HG03045 (cell line): ENCODE measurements at regions not wholly inside any gene's neighbourhood (a gene's known extent, or its start where the extent isn't known, plus 50 kb on each side); places are given as distances from the start of the nearest gene placed in this dataset.
"Not testable (repeated sequence)": the region's sequence is repeated elsewhere in the genome, so short reads cannot be mapped to it uniquely, and the experiment has no call there.

Source experiments
- ATAC-seq: cut with Tn5 transposase; IDR thresholded peaks from one replicate; pipeline ENCODE4 v1.9.1; 2021; ENCODE audit warnings: mild to moderate bottlenecking, moderate library complexity; ENCODE audit not compliant: unreplicated experiment

DNA sequence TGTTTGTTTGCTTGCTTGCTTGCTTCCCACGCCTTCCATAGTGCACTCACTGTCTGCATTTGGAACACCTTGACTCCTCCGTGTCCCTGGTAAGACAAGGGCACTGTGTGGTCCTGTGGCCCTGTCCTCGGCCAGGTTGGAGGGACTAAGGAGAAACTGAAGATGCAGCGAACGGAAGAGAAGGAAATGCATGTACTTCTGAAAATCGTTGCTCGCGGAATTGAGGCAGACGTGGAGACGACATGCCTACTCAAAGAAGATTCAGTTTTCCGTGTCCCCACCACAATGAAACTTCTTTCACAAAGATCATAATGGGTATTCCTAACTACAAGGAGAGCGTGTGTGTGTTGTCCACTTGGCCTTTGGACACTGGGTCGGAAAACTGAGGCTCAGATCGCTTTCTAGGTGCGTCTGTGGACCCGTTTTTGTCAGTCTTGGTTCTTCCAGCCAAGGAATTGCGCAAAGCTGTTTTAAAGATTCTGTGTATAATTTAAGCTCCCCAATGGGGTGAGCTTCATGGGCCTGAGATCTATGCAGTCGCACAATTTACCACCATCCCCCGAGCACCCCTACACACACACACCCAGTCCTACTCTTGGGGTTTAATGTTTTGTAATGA lies 120.4 kb upstream of the ZNF184 start:
- no peak for ATAC-seq

DNA sequence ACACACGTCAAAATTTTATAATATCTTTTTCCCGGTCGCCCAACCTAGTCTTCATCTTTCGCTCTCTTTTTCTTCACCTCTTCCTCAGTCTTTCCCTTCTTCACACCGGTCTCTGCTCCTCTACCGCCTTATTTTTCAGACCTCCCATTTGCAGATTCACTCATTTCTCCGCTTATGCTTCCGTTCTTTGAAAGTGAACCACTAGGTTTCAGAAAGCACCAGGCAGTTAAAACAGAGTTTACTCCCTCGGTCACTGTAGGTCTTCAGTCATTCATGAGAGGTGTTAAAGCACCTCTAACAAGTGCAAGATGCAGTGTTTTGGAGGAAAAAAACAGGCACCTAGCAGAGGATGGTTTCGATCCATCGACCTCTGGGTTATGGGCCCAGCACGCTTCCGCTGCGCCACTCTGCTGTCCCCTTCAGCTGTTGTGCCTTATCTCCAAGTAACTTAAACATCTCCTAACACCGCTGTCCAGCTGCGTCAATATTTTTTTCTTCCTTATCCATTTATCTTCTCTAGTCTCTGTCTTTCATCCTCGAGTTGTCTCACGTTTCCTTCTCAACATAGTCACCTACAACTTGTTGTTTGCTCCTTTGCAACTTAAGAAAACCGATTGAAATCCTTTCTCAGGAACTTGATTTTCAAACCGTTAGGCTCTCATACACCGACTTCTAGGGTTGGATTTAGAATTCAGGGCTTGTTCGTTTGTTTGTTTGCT lies 119.7 kb upstream of the ZNF184 start:
- peak; percentile 90 for ATAC-seq

- ATAC-seq: peak; percentile 36
These were observed 119.0 kb upstream of the ZNF184 start for GRCh38 chr6:27591699-27592480.

GRCh38 chr6:27585316-27585715 lies 112.4 kb upstream of the ZNF184 start:
- not testable (repeated sequence) for ATAC-seq

DNA sequence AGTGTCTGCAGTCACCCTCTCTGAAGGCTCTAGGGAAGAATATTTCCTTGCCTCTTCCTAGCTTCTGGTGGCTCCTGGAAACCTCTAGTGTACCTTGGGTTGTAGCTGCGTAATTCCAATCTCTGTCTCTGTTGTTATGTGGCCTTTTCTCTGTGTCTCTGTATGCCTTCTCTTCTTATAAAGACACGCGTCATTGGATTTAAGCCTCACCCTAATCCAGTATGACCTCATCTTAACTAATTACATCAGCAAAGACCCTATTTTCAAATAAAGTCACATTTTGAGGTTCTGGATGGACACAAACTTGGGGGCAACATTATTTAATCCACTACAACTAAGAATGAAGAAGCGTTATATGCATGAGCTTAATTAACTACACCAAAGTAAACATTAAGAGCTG lies 111.4 kb upstream of the ZNF184 start:
- ATAC-seq: no peak

GRCh38 chr6:27582928-27583725 lies 110.2 kb upstream of the ZNF184 start:
- ATAC-seq: no peak

DNA sequence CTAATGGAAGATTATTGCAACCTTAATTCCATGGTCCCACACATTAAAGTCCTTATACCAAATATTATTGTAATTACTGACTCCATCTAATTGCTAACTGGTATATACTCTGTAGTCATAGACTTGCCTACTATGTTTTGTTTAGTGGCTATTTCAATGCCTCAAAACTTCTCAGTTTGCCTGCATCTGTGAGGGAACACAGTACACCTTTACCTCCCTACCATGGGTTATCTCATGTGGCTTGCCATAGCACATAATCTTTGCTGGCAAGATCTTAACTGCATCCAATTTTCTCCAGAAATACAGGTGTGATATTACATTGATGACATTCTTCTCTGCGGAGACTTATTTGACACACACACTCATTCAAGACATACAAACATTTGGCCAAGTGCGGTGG lies 107.1 kb upstream of the ZNF184 start:
- ATAC-seq: no peak

DNA sequence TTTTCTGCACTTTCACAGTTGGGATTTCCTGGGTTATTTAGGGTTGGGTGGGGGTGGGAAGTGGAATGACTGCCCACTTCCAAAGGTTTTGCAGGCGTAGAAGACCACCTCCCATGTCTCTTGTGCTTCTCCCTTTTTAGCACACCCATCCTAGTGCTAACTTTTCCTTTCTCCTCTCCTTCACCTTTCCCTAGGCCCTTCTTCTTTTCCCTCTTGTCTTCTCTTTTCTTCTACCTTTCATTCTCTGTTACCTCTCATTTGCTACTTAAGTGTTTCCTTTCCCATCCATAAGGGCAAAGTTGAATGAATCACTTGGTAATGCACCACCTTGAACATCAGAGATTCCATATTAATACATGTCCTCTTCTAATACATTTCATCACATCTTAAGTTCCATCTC lies 105.0 kb upstream of the ZNF184 start:
- ATAC-seq: no peak

- ATAC-seq: no peak
These were observed 102.9 kb upstream of the ZNF184 start for GRCh38 chr6:27575594-27576361.

GRCh38 chr6:27568226-27568897 lies 95.5 kb upstream of the ZNF184 start:
- ATAC-seq: no peak

DNA sequence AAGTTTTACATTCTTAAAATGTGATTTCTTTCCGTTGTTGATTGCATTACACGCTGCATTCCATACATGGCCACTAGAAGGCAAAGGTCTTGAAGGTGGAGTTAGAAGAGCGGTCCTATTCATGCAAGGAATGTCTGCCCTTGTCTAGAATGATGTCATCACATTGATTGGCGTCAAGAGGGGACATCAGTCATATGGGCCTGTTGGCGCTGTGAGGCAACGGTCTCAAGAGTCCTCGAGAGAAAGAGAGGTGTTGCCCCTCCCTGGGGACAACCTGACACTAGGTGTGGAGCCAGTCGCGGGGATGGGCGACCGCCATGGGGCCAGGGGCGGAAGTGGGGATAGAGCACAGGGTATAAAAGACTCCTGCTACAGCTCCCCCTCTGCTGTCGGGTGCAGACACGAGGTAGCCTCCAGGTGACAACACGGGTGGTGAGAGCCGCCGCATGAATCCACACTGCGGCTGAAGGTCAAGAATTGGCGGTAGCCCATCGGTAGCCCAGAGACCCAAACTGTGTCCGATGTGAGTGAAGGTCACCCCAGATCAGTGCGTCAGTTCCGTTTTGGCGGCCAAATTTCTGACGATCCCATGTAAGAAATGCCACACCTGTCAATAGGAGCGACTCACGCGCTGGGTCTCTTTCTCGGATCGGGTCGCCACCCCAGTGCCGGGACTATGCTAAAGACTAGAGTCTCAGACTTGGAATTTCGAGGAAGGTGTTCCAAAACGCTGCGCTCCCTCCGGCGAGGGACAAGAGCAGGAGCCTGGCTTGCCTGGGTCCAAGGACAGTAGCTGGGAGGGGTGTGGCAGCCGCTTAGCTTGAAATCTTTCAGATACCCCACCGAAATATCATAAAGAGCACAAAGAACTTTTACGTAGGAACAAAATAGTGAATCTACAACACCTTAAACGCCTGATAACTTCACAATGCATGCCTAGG lies 93.2 kb upstream of the ZNF184 start:
- ATAC-seq: no peak

- ATAC-seq: no peak
These were observed 89.1 kb upstream of the ZNF184 start for GRCh38 chr6:27562027-27562410.

DNA sequence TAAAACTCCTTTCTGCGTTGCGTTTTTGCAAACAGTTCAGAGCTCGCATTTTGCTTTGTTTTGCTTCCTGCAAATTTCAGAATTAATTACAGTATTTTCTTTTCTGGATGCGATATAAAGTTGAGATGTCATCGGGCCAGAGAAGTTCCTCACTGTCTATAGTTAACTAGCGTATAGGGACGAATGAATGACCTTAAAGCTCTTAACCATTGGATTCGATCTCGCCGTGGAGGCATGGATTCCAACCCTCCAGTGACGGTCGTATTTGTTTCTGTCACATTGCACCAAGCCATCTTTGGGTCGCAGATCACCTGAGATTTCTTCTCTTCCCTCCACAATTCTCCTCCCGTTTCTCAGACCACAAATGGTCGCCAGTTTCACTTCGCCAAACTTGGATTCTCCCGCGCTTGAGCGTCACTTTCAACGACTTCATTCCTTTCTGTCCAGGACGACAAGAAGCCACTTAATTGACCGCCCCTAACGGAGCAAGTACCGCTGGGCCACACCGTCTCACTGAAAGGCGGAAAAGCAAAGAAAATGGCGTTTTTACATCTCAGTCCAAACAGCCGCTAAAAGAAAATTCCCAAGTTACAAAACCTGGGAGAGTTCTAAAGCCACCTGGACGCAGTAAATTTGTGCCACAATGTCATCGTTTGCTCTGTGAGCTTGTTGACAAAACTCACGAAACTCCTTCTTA lies 85.3 kb upstream of the ZNF184 start:
- ATAC-seq: no peak

- ATAC-seq: no peak
These were observed 83.5 kb upstream of the ZNF184 start for GRCh38 chr6:27556406-27556805.

DNA sequence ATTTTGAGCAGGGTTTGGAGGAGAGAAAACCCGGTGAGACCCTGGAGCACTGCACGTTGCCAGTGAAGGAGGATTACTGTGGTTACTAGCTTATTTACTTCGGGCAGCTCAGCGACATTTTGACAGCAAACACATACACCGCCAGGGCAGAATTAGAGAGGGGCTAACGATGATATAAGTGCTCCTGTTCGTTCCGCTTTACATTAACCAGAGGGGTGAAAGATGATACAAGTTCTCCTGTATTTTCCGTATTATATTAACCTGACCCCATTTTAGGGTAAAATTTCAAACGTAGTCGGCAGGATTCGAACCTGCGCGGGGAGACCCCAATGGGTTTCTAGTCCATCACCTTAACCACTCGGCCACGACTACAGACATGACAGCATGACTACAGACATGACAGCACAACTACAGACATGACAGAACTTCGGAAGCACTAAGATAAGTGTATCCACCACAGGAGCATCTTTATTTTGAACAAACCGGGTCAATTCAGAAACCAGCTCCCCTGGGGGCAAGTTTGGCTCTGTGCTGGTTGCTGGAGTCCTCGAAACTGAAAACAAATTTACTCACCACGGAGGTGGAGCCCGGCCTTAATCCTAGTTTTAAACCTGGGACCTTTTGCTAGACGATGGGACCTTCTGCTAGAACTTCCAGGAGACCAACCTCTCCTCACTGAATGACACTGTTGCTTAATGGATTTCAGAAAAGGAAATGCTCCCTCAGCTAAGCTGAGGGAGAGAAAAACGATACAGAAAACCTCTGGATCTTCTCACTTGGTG lies 80.4 kb upstream of the ZNF184 start:
- no peak for ATAC-seq

GRCh38 chr6:27551607-27552006 lies 78.7 kb upstream of the ZNF184 start:
- no peak for ATAC-seq

- ATAC-seq: no peak
These were observed 77.8 kb upstream of the ZNF184 start for GRCh38 chr6:27550692-27551091.

- not testable (repeated sequence) for ATAC-seq
These were observed 76.3 kb upstream of the ZNF184 start for GRCh38 chr6:27549241-27549598.
